OCI-LY7 (cell line): ENCODE measurements at regions not wholly inside any gene's neighbourhood (a gene's known extent, or its start where the extent isn't known, plus 50 kb on each side); places are given as distances from the start of the nearest gene placed in this dataset.

Experiments
- CTCF ChIP-seq: fragments of 200-600 bp; sonication (generic); conservative IDR thresholded peaks from 2 replicates; pipeline ENCODE4 v1.5.1; 2014; ENCODE audit warnings: mild to moderate bottlenecking, antibody characterized with exemption, low read length, moderate library complexity, mixed read lengths
- EZH2phosphoT487 ChIP-seq: fragments of 200-600 bp; sonication (generic); IDR thresholded peaks from 2 replicates; pipeline ENCODE4 v1.6.1; 2018; ENCODE audit warnings: low read depth, borderline replicate concordance, mild to moderate bottlenecking, mixed run types, antibody characterized with exemption, low read length, moderate library complexity, mixed read lengths

GRCh38 chrX:10932842-10933440 is 178.2 kb upstream of the HCCS start:
- TF ChIP-seq CTCF, result no peak
- no peak for TF ChIP-seq EZH2phosphoT487
